Tibial artery (tissue), 4 donors: ENCODE measurements at regions not wholly inside any gene's neighbourhood (a gene's known extent, or its start where the extent isn't known, plus 50 kb on each side); places are given as distances from the start of the nearest gene placed in this dataset.

Experiments used
- DNase-seq, 2 donors: peaks; one replicate each; pipeline ENCODE4 v3.0.0-alpha.2; 2019
- H3K27ac ChIP-seq, 2 donors: fragments of 200-600 bp; sonication (generic) in 1 of 2; 1 replicate in 1 of 2; 2 replicates in 1 of 2; pipeline ENCODE4 v1.5.1; 2018 to 2019; ENCODE audit warnings: mild to moderate bottlenecking in 1 of 2
- H3K27me3 ChIP-seq, 2 donors: fragments of 200-600 bp; sonication (generic) in 1 of 2; one replicate each; pipeline versions ENCODE4 v1.5.1 to v1.6.0; 2016 to 2019
- H3K36me3 ChIP-seq, 3 donors: fragments of 200-600 bp; sonication (generic) in 2 of 3; one replicate each; pipeline ENCODE4 v1.5.1; 2016 to 2019; ENCODE audit warnings: mild to moderate bottlenecking in 2 of 3
- H3K4me1 ChIP-seq, 4 donors: fragments of 200-600 bp; sonication (generic) in 2 of 4; 1 replicate in 3 of 4; 2 replicates in 1 of 4; pipeline ENCODE4 v1.5.1; 2016 to 2019
- H3K4me3 ChIP-seq, 2 donors: fragments of 200-600 bp; sonication (generic) in 1 of 2; 1 replicate in 1 of 2; 2 replicates in 1 of 2; pipeline ENCODE4 v1.5.1; 2018 to 2019; ENCODE audit warnings: mild to moderate bottlenecking in 2 of 2
- H3K9me3 ChIP-seq, 3 donors: fragments of 200-600 bp; sonication (generic) in 1 of 3; one replicate each; pipeline ENCODE4 v1.5.1; 2016 to 2019
- CTCF ChIP-seq, 2 experiments: fragments of 200-600 bp in 1 of 2; fragments of 450-650 bp in 1 of 2; IDR thresholded peaks; one replicate each; pipeline ENCODE4 v1.5.1; 2017 to 2019; ENCODE audit warnings: antibody characterized with exemption in 2 of 2, mild to moderate bottlenecking in 1 of 2, moderate library complexity in 1 of 2
- intact Hi-C: fragments of 100-400 bp; cut with DNase I; formaldehyde crosslinking; loops from one replicate; pipeline ENCODE4 v1.15.0; 2023; ENCODE audit warnings: low total_unique reads

- no peak overlapping the region for H3K27ac ChIP-seq
- H3K4me3 ChIP-seq: no peak overlapping the region
- intact Hi-C loops: loop anchor here (10.0 kb wide), 1 partner anchor 173 kb away; the partner anchor contains the start of gene PCDH18
- no peak for TF ChIP-seq CTCF (IDR thresholded peaks at IDR 0.05)
- DNase-seq: no peak
- no peaks in the 10 kb centered on the region for H3K9me3 ChIP-seq
- no peaks in the 10 kb centered on the region for H3K27me3 ChIP-seq
- H3K4me1 ChIP-seq: peaks cover 0 to 22% (median 10%) of the 10 kb centered on the region in 4 donors
- no peaks in the 10 kb centered on the region for H3K36me3 ChIP-seq
Measured at GRCh38 chr4:137707626-137708025, 175.3 kb upstream of the PCDH18 start.

- H3K4me1 ChIP-seq: peaks cover 0 to 22% (median 10%) of the 10 kb centered on the region in 4 donors
- intact Hi-C loops: loop anchor here (10.0 kb wide), 1 partner anchor 172 kb away; the partner anchor contains the start of gene PCDH18
- no peak for TF ChIP-seq CTCF (IDR thresholded peaks at IDR 0.05)
Measured at GRCh38 chr4:137707102-137707620, 174.9 kb upstream of the PCDH18 start.

GRCh38 chr4:137705171-137705783 lies 173.0 kb upstream of the PCDH18 start:
- Histone ChIP-seq H3K27ac (peak overlapping the region; percentile 58 to 63), H3K36me3 (no peaks in the 10 kb centered on the region), H3K4me3 (no peak overlapping the region), H3K9me3 (no peaks in the 10 kb centered on the region), H3K27me3 (no peaks in the 10 kb centered on the region), H3K4me1 (peaks cover 0 to 32% (median 10%) of the 10 kb centered on the region in 4 donors)
- DNase-seq: peak in 1 of 2 donors; percentile 24
- intact Hi-C loops: loop anchor here (10.0 kb wide), 1 partner anchor 170 kb away; the partner anchor contains the start of gene PCDH18
- no peak for TF ChIP-seq CTCF (IDR thresholded peaks at IDR 0.05)

More at GRCh38 chr4:137707102-137707620, 174.9 kb upstream of the PCDH18 start:
- Histone ChIP-seq H3K9me3 (no peaks in the 10 kb centered on the region), H3K27me3 (no peaks in the 10 kb centered on the region), H3K27ac (no peak overlapping the region), H3K36me3 (no peaks in the 10 kb centered on the region), H3K4me3 (no peak overlapping the region)
- no peak for DNase-seq

- peak overlapping the region in 1 of 2 donors; percentile 4 for H3K27ac ChIP-seq
- no peak for TF ChIP-seq CTCF (IDR thresholded peaks at IDR 0.05)
- no peaks in the 10 kb centered on the region for H3K9me3 ChIP-seq
- H3K27me3 ChIP-seq: no peaks in the 10 kb centered on the region
- DNase-seq: no peak
- no peaks in the 10 kb centered on the region for H3K36me3 ChIP-seq
- intact Hi-C loops: loop anchor here (10.0 kb wide), 1 partner anchor 168 kb away; the partner anchor contains the start of gene PCDH18
- peaks cover 0 to 39% (median 12%) of the 10 kb centered on the region in 4 donors for H3K4me1 ChIP-seq
- no peak overlapping the region for H3K4me3 ChIP-seq
Measured at GRCh38 chr4:137703195-137703594, 170.9 kb upstream of the PCDH18 start.

- no peak for DNase-seq
- H3K4me1 ChIP-seq: peaks cover 0 to 39% (median 12%) of the 10 kb centered on the region in 4 donors
- H3K27me3 ChIP-seq: no peaks in the 10 kb centered on the region
- no peaks in the 10 kb centered on the region for H3K36me3 ChIP-seq
- no peak overlapping the region for H3K27ac ChIP-seq
- H3K9me3 ChIP-seq: no peaks in the 10 kb centered on the region
- H3K4me3 ChIP-seq: no peak overlapping the region
- intact Hi-C loops: loop anchor here (10.0 kb wide), 1 partner anchor 168 kb away; the partner anchor contains the start of gene PCDH18
- TF ChIP-seq CTCF (IDR thresholded peaks at IDR 0.05): no peak
Measured at GRCh38 chr4:137702512-137702911, 170.2 kb upstream of the PCDH18 start.
